GM18907 (cell line): ENCODE measurements at regions not wholly inside any gene's neighbourhood (a gene's known extent, or its start where the extent isn't known, plus 50 kb on each side); places are given as distances from the start of the nearest gene placed in this dataset.
A peak's percentile ranks its signal among the peaks of the same experiment; 100 is the strongest.
"Not testable (repeated sequence)": the region's sequence is repeated elsewhere in the genome, so short reads cannot be mapped to it uniquely, and the experiment has no call there.

Source experiments
- ATAC-seq: cut with Tn5 transposase; IDR thresholded peaks from one replicate; pipeline ENCODE4 v1.9.1; 2021; ENCODE audit warnings: mild to moderate bottlenecking, moderate library complexity; ENCODE audit not compliant: unreplicated experiment

DNA sequence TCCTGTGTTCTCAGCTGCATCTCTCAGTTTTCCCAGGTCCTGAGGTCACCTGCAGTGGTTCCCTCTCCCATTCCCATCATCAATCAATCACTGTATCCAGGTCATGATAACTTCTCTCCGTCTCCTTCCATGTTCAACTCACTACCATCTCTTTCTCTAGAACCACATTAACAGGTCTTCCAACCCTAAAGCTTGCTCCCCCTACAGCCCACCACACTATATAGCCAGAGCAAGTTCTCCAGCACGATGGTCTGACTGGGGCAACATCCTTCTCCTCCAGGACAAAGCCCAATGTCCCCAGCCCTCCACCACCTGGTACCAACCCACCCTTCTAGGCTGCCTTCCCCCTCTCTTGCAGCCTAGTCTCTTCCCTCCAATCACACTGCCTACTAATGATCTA, 241.6 kb downstream of the CDK5RAP2 start:
- no peak for ATAC-seq

DNA sequence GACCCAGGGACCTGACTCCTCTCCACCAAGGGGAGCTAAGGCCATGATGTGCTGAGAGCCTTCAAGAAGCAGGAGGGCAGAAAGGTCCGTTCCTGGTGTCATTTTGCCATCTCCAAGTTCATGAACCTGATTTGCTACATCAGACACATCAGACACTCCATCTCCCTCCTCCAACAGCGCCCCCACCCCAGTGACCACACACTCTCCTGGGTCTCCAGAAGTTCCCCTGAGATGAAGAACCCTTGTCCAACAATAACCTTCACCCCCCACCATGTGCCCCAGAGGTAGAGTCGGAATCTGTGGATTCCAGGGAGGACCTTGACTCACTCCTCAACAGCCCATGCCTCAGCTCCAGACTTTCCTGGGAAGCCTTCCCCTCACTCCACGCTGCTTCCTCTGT, 242.8 kb downstream of the CDK5RAP2 start:
- ATAC-seq, result no peak

- no peak for ATAC-seq
Observed at GRCh38 chr9:120336753-120337090, 243.2 kb downstream of the CDK5RAP2 start.

DNA sequence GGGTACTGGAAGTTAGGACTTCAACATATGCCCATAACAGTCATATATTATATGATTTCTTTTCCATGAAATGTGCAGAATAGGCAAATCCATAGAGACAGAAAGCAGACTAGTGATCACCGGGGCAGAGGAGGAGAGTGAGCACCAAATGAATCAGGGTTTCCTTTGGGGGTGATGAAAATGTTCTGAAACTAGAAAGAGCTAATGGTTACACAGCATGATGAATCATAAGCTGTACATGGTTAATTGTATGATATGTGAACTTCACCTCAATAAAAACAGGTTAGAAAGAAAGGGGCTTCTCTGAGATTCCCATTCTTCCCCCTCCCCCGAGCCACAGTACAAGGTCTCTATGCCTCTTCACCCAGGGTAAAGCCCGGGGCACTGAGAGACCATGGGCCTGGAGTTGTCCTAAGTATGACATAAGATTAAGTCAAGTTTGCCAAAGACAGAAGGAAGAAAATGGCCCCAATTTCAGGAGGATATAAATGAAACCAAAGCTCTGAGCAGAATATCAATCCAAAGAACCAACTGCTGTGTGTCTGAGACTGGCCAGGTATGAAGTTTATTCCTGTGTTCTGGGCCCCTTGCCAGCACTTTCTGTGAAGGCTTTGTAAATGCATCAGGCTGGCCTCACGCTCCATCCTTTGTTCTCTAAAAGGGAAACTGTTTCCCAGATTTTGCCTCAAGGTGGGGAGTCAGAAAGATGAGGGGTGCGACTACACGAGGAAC, 243.8 kb downstream of the CDK5RAP2 start:
- ATAC-seq, result no peak

- ATAC-seq, result no peak
Observed at GRCh38 chr9:120331913-120332312, 248.1 kb downstream of the CDK5RAP2 start.

- ATAC-seq, result no peak
Observed at GRCh38 chr9:120330031-120330430, 249.9 kb downstream of the CDK5RAP2 start.

DNA sequence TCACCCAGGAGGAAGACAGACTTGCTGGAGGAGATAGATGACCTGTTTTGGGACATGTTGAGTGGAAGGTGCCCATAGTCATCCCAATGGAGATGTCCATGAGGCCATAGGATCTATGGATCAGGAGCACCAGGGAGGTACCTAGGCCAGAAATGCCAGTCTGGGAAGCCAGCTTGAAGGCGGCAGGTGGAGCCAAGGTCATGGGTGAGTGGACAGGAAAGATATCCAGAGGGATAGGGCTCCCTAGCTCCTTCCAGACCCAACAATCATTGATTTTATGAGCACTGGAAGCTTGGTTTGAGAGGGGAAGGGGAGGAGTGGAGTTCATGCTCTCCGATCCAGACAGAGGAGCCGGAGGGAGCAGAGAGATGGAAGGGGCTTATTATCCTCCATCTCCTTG, 252.6 kb downstream of the CDK5RAP2 start:
- no peak for ATAC-seq

DNA sequence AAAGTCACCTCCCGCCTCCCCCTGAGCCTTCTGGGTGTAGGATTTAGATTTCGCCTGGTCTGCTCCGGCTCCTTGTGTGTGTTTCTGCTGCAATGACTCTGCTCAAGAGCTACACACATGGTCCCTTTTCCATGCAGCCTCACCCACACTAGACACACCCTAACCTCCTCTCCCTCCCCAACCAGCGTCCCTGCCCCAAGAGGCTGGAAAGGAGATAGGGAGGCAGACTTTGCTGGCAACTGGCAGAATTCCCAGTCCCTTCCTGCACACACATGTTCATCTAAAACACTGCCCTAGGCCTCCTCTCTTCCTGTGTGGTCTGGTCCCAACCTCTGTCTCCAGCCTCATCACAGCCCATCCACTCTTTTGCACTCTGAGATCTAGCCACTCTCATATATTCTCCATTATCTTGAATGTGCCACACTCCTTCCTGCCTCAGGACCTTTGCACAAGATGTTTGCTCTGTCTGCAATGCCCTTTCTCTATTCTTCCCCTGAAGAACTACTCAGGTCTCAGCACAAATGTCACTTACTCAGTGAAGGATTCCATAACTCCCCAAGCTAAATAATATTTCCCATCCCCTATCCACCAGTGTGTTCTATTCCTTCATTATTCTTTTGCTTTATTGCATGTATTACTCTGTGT, 253.8 kb downstream of the CDK5RAP2 start:
- ATAC-seq, result no peak

- ATAC-seq, result peak; percentile 71
Observed at GRCh38 chr9:120324996-120325642, 254.8 kb downstream of the CDK5RAP2 start.

DNA sequence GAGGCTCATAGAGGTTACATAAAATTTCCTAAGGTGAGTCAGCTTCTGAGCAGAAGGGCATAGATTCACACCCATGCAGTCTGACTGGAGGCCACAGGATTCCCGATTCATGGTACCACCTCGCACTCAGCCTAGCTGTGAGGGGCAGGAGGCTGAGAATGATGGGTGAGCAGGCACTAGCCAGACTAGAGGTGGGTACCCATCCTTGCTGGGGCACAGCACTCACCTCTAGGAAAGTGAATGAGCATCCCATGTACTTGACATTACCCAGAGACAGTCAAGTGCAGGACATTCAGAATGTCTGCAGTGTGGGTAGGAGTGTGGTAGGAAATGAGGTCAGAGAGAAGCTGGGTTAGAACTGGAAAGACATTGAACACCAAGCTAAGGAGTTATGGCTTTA, 255.5 kb downstream of the CDK5RAP2 start:
- ATAC-seq, result no peak

DNA sequence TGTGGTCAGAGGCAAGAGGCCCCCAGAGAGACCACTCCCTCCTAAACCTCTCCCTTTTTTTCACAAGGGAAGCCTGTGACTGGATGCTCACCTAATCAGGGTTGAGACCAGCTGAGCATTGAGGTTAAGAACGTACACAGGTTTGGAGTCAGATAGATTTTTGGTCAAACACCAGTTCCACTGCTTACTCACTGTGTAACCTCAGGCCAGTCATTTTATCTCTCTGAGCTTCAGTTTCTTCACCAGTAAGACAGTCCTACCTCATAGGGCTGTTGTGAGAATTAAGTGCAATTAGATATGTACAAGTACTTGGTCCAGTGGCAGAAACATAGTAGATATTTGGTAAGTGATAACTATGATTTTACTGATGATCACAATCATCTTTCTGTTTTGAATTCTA, 256.8 kb downstream of the CDK5RAP2 start:
- no peak for ATAC-seq

- ATAC-seq, result no peak
Observed at GRCh38 chr9:120319452-120319851, 260.5 kb downstream of the CDK5RAP2 start.

GRCh38 chr9:120315154-120315553, 264.8 kb downstream of the CDK5RAP2 start:
- no peak for ATAC-seq

DNA sequence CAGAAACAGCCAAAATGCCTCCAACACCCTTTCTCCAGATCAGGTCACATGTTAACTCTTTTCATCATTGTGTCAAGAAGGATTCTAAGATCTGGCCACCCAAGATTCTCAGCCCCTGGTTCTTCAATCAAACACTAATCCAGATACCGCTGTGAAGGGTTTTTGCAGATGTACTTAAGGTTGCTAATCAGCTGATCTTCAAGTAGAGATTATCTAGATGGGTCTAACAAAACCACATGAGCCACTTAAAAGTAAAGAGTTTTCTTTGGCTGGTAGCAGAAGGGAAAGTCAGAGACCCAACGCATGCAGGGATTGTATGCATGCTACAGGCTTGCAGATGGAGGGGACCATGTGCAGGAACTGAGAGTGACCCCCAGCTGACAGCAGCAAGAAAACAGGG, 267.9 kb downstream of the CDK5RAP2 start:
- ATAC-seq, result no peak

GRCh38 chr9:120310035-120310434, 269.9 kb downstream of the CDK5RAP2 start:
- ATAC-seq, result no peak

GRCh38 chr9:120308495-120308894, 271.5 kb downstream of the CDK5RAP2 start:
- ATAC-seq, result no peak

GRCh38 chr9:120307599-120307998, 272.4 kb downstream of the CDK5RAP2 start:
- no peak for ATAC-seq

GRCh38 chr9:120306561-120306960, 273.4 kb downstream of the CDK5RAP2 start:
- no peak for ATAC-seq

DNA sequence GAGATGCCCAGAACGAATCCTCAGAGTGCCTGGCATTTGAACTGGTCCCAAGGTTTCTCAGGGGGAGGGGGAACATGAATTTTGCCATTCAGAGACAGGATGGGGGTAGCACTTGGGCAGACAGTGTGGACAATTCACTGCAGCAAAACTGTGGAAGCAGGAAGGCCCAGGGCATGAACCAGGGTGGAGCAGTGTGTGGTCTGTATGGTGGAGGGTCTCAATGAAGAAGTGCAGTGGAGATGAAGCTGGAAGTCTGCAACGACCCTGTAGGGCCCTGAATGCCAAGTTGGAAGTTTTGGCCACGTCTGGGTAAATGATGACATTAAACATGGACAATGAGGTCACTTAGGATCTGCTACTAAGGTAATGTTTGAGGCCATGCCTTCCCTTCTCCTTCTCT, 273.9 kb downstream of the CDK5RAP2 start:
- no peak for ATAC-seq

DNA sequence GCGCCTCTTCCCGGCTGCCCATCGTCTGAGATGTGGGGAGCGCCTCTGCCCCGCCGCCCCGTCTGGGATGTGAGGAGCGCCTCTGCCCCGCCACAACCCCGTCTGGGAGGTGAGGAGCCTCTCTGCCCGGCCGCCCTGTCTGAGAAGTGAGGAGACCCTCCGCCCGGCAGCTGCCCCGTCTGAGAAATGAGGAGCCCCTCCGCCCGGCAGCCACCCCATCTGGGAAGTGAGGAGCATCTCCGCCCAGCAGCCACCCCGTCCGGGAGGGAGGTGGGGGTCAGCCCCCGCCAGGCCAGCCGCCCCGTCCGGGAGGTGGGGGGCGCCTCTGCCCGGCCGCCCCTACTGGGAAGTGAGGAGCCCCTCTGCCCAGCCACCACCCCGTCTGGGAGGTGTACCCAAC, 275.1 kb downstream of the CDK5RAP2 start:
- not testable (repeated sequence) for ATAC-seq

GRCh38 chr9:120303519-120303918, 276.4 kb downstream of the CDK5RAP2 start:
- no peak for ATAC-seq

DNA sequence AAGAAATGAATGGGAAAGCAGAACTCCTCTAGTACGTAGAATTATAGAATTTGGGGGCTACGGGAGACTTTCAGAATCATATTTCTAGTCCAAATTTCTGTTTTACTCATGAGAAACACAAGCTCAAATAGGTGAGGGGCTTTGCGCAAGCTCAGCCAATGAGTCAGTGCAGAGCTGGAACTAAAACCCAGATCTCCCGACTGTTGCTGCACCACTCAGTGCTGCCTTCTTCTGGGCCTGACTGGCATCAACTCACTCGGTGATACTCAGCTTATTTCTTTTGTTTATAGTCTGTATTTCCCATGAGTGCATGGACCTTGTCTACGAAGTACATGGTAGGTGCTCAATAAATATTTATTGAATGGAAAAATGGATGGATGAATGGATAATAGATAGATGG, 280.2 kb downstream of the CDK5RAP2 start:
- no peak for ATAC-seq
